ENCODE measurements at regions not wholly inside any gene's neighbourhood (a gene's known extent, or its start where the extent isn't known, plus 50 kb on each side); places are given as distances from the start of the nearest gene placed in this dataset.
"Not testable (repeated sequence)": the region's sequence is repeated elsewhere in the genome, so short reads cannot be mapped to it uniquely, and the experiment has no call there.

DNA sequence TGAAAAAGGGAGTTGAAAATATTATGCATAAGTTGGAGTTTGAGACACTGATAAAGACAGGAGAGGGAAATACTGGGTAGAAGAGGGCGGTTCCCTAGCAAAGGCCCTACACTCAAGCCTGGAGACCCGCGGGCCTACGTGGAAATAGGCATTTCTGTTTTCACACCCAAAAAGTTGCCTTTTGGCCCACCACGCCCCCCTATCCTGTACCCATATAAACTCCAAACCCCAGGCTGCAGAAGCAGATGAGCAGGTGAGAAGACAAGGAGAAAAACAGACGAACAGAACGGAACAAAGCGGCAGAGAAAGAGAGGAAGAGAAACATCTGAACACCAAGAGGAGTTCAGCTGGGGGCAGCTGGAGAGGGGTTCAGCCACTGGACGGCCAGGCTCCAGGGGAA lies 177.9 kb downstream of the GALC start:
- DNase-seq (ENCODE audit: low spot score) = no peak

DNA sequence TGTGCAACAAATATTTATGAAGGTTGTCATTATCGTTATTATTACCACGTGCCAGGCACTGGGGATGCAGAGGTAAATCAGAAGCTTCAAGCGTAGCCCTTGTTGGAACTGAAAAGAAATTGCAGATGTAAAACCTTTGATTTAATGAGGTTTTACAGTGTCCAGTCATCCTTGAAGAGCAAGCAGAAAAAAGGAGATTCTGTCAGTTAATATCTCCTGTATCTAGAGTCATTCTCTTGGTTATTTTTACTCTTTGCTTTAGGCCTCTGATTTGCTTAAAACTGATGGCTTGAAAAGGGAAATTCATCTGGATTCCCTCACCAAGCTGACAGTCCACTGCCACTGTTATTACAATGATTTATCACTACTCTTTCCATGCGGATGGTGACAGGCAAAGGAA lies 179.3 kb downstream of the GALC start:
- no peak for DNase-seq (ENCODE audit: low spot score)

DNA sequence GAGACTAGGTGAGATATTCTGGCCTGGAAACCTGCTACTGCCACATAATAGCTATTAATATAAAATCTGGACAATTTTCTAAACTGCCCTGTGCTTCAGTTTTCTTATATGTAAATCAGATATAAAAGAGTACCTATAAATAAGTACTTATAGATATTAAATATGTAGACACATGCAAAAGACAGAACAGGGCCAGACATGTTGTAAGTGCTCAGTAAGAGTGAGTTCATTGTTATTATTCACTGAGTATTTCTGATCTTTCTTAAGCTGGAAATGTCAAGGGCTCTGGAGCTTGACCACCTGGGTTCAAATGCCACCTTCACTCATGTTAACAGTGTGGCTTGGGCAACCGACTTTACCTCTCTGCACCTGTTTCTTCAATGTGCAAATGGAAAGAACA lies 179.8 kb downstream of the GALC start:
- no peak for DNase-seq (ENCODE audit: low spot score)

DNA sequence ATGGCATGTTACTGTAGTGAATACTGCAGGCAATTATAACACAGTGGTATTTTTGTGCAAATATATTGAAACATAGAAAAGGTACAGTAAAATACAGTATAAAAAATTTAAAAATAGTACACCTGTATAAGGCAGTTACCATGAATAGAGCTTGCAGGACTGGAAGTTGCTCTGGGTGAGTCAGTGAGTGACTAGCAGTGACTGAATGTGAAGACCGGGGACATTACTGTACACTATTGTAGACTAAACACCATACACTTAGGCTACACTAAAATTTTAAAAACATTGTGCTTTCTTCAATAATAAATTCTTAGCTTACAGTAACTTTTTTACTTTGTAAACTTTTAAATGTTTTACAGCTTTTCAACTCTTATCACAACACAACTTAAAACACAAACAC lies 181.7 kb downstream of the GALC start:
- no peak for DNase-seq (ENCODE audit: low spot score)

DNA sequence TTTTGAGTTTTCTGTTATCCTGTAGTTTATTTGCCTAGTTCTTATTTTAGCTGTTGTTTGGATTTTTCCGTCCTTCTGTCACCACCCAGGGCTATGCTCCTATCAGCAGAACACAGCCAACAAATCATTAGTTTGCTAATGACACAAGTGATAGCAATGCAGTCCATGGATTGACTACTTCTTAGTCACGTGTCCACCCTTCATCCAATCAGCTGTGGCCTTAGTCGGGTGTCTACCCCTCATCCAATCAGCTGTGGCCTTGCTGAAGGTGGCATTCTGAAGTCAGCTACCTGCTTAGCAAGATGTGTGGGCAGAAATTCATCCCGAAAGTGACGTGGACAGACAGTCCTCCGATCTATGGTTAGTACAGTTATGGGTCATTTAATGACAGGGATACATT lies 182.3 kb downstream of the GALC start:
- no peak for DNase-seq (ENCODE audit: low spot score)

DNA sequence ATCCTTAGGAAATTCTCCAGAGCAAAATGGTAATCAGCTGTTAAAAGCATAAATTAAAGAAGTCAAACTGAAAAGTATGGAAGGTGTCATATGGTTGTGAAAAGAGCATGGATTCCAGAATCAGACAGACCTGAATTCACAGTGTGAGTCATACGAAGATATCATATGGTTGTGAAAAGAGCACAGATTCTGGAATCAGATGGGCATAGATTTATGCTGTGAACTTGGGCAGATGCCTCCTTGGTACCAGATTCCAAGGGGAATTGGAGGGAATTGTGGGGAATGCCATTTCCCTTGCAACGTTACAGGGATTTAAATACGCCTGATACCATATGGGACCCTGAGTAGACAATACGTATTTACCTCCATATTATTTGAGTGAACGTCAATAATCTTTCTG lies 183.7 kb downstream of the GALC start:
- no peak for DNase-seq (ENCODE audit: low spot score)

DNA sequence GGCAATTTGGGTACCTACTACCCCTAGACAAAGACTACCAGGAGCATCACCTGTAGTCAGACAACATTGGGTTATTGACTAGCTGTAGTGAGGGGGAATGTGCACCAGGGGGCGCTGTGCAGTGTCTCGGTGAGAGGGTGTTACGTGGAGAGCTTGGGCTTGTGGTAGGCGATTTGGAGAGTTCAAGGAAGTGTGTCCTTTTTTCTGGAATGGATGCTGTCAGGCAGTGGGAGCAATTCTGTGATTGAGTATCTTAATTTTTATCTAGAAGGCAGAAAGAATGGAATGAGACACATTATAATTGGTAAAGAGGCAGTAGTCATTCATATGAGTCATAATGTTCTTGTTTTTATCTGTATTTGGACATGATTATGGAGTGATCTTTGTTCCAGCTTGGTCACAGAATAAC lies 187.7 kb downstream of the GALC start:
- no peak for DNase-seq (ENCODE audit: low spot score)

DNA sequence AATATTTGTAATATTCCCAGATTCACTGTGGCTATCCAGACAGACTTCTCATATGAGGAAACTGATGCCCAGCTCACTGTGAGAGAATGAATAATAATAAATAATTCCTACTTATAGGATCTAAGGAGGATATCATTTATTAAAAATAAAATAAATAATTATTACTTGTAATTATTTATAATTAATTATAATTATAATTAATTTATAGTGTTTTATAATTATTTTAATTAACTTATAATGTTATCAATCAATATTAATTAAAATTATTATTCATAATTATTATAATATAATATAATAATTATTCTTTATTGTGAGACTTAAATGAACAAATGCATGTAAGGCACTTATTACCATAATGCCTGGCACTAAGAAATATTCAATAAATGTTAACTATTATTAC lies 192.8 kb downstream of the GALC start:
- DNase-seq (ENCODE audit: low spot score) = no peak

DNA sequence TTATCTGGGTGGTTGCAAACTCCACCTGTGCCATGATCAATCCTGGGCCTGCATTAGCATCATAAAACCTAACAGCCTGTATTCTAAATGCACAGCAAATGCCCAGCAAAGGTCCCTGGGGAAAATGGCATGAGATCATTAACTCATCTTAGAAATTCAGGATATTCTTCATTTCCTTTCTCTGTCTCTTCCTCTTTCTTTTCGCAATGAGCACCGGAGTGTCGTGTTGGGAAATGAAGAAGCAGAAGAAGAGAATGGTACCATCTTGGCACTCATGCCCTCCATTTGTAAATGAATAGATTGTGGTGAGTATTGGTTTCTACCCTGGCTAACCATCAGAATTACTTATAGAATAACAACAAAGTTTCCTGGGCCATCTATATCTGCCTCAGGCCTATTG lies 193.6 kb downstream of the GALC start:
- no peak for DNase-seq (ENCODE audit: low spot score)

DNA sequence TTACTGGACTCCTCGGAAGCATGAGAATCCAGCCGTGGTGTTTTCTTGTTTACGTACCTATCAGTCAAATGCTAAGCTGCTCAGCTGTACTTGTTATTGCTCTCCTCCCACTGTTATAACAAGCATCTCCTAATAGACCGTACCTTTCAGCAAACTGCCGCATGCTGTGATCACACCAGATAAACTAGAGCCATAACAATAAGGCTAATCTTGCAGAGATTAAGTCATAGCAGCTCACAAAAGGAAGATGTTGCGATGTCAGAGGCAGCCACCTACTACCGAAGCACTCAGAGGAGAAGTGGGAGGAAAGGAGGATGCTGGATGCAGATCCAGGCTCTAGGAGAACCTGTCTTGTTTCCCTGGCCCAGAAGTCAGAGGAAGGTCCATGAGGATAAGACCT lies 196.0 kb downstream of the GALC start:
- DNase-seq (ENCODE audit: low spot score) = no peak

DNA sequence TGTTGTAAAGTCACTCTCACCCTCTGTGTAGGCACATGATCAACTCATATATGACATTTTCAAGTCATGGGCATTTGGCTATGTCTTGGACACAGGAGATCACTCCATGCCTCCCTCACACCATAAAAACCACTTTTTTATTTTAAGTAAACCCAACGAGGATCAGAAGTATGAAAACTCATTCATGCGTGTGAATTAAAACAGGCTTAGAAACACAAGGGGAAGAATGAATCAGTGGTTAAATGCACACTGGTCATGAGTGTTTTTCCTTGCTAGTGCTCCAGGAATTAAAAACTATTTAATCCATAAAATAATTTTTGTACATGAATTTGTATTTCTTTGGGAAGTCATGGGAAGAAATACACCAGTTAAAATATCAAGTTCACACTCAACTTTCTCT lies 198.4 kb downstream of the GALC start:
- no peak for DNase-seq (ENCODE audit: low spot score)

DNA sequence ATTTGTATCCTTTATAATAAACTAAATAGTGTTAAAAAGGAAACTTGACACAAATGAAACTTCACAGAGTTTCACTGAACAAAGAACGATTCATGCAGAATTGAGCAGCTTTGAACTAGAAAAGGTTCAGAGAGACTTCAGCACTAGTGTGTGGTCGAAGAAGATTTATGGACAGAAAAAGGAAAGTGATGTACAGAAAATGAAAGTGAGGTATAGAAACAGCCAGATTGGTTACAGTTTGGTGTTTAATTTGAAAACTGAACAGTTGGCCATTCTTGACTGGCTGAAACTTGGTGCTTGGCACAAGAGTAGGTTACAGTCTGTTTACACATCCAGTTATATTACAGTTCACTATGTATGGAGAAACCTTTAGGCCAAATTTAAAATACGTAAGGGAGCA lies 207.1 kb downstream of the GALC start:
- DNase-seq (ENCODE audit: low spot score) = no peak

DNA sequence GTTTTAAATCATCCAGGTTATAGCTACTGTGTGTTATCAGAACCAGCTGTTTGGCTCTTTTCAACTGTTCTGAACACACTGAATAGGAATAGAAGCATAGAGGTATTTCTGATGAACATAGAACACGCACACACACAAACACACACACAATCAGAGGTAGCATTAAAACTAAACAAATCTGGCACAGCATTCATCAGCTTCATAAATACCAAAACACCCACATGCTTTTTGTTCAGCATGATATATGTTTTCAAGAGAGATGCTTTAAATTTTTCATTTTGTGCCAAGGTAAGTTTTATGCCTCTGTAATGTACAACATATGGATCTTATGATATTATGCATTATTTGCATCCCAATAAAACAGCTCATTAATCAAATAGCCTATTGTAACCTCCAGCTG lies 208.6 kb downstream of the GALC start:
- DNase-seq (ENCODE audit: low spot score) = no peak

DNA sequence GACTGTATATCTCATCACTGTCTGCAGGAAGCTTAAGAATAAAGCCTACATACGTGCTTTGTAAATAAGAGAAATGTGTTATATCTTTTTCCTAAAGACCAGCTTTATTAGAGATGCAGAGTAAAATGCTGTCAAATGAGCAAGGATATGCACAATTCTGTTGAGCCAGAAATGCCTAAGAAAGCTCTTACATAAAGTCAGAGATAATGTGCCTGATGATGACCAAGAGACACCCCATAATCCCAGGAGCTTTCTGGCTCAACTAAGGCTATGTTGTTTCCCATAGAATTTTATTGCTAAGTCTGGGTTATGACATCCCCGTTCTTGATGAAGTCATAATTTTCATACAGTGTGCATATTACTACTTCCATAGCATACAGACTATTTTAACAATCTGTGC lies 209.9 kb downstream of the GALC start:
- DNase-seq (ENCODE audit: low spot score) = no peak

DNA sequence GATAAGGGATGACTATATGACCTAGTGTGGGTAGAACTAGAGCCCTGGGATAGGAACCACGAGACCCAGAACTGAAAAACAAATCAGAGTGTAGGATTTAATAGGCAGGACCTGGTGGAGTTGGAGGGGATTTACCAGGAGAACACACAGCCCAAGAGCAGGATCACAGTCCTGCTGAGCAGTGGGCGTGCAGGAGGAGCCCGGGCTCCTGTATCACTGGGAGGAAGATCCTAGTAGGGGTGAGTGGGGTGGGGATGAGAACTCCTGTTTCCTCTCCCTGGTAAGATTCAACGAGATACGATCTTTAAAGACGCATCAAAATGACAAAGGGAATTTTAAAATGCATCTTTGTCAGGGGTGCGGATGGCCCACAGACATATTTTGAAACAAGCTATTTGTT lies 220.1 kb downstream of the GALC start:
- no peak for DNase-seq (ENCODE audit: low spot score)

DNA sequence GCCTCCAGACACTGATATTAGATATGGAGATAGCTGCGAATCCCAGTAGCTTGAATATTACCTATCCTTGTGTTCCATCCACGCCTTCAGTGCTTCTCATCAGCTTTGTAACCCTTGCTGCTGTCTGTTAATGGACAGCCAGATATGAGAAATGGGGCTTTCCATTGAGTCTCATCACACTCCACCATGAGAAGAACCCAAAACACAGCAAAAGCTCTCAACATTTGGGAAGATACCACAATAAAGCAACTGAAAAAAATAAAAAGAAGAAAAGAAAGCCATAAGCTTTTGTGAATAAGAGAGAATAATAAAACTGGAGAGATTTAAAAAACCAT lies 225.4 kb downstream of the GALC start:
- no peak for DNase-seq (ENCODE audit: low spot score)

DNA sequence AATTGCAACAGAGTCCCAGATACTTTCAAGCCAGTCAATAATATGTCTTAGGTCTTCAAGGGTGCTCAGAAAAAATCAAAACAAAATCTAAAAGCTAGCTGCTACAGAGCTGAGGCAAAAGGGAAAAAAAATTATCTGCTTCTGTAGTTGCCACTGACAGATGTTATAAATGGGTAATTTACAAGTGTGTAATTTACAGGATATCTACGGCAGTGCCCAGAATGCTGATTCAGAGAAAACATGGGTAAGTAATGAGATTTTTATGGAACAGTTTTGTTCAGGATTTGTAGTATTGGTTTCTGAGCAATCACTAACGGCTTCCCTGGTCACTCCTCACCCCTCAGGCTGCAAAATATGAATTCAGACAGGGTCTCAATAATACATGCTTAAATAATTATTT lies 234.1 kb downstream of the GALC start:
- no peak for DNase-seq (ENCODE audit: low spot score)

DNA sequence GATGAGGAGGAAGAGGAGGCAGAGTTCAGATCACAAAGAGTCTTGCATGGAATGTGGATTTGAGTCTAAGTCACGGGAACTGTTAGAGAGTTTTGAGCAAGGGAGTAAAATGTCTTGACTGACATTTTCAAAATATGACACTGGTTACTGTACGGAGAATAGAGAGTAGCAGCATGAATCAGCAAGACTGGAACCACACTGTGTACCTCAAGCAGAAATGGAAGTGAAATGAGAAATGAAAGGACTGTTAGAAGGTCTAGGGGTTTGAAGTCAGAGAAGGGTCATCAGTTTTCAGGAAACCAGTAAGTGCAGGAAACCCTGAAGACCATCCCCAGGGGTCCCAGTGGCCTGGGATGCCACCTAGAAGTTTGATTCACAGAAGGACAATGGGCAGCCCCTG lies 236.3 kb downstream of the GALC start:
- no peak for DNase-seq (ENCODE audit: low spot score)

DNA sequence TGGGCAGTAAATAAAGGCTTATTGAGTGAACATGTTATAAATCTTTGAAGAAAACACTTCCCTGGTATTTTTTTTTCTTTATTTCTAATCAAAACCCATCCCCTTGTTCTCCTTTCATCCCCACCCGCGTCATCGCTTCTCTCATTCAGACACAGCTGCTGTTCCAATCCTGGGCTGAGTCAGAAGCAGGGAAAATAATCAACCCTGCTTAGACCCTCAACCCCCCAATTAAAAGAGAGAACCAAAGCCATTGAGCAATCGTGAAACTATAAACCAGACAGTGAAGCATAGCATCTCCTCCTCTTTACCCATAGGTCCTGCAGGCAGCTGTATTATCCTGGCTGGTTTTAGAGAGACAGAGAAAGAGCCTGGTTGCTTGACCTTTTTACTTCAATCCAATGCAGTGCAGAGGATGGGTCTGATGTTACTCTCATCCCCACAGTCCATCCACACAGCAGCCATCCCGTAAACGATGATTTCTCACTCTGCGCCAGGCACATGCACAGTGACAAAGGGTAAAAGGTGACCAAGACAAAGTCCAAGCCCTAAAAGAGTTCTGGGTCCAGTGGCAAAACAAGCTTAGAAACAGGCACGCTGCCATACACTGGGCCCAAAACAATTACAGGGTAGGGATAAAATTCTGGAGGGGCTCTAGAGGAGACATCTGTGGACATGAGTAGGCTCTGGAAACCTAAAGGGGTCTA lies 238.3 kb downstream of the GALC start:
- no peak for DNase-seq (ENCODE audit: low spot score)

DNA sequence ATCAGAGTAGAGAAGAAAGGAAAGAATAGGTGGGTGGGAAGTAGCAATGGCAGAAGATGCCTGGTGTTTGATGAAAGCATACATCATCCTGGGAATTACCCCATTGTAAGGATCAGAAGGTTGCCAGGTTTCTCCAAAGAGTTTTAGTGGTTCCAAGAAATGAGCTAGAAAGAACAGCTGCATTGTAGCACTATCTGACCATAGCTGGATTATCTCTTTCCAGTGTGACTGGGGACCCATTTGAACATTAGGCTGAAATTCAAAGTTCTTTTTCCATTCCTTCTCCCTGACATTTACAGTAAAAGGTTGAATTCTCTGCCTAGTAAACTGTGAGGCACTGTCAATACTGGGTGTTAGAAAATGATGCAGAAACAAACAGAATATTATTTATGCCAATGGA lies 244.4 kb downstream of the GALC start:
- DNase-seq (ENCODE audit: low spot score) = no peak

DNA sequence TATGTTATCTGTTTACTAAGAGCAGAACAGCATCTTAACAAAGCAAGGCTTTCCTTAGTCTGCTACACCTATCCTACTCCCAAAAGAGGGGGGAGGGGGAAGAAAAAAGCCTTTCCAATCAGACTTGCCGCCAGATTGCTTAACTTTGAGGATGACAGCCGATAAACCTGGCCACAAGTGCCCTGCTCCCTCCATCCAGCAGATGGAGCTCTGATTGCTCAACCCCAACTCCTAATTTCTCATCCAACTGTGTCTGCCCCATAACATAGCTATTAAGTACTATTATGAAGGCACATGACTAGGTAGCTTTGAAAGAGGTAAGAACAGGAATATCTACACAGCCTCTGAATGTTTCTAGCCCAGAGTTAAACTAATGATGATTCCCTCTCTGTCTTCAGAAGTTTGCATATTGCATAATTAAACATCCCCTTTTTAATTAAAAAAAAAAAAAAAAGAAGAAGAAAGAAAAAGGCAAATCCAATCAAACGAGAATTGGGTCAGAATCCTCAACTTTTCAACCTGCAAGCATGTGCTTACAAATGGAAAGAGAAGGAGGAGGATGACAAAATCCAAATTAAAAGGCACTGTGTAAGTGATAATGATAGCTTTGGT lies 247.4 kb downstream of the GALC start:
- DNase-seq (ENCODE audit: low spot score) = peak; percentile 58

DNA sequence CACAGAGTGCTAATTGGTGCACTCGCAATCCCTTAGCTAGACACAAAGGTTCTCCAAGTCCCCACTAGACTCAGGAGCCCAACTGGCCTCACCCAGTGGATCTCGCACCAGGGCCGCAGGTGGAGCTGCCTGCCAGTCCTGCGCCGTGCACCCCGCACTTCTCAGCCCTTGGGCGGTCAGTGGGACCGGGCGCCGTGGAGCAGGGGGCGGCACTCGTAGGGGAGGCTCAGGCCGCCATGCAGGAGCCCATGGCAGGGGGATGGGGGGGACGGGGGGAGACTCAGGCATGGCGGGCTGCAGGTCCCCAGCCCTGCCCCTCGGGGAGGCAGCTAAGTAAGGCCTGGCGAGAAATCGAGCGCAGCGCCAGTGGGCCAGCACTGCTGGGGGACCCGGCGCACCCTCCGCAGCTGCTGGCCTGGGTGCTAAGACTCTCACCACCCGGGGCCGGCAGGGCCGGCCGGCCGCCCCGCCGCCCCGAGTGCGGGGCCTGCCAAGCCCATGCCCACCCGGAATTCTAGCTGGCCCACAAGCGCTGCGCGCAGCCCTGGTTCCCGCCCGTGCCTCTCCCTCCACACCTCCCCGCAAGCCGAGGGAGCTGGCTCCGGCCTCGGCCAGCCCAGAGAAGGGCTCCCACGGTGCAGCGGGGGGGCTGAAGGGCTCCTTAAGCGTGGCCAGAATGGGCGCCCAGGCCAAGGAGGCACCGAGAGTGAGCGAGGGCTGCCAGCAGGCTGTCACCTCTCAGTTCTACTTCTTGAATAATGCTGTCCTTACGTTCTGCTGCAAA lies 258.2 kb downstream of the GALC start:
- DNase-seq (ENCODE audit: low spot score) = not testable (repeated sequence)

DNA sequence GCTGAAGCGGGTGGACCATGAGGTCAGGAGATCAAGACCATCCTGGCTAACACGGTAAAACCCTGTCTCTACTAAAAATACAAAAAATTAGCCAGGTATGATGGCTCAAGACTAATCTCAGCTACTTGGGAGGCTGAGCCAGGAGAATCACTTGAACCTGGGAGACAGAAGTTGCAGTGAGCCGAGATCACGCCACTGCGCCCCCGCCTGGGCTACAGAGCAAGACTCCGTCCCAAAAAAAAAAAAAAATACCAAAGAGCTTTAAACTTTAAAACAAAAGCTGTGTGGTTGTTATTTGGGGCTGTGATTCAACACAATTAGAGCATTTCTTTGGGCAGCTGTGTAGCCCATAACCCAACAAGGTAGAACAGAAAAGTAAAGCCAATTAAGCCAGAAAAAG lies 259.9 kb downstream of the GALC start:
- not testable (repeated sequence) for DNase-seq (ENCODE audit: low spot score)

DNA sequence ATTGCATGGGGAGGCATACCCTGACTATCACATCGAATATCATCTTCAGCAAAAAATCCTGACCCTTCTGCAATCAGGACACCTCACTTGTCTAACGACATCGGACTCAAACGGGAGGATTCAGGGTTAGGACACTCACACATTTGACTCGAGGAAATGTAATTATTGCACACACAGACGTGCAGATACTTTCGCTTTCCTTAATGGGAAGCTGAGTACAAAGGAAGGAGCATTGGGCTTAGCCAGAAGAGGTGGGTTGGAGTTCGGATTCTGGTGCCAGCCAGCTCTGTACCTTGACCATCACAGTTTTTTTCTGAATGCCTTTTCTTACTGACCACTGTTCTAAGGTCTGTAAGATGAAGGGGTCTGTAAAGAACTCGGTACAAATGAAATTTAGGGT lies 260.4 kb downstream of the GALC start:
- DNase-seq (ENCODE audit: low spot score) = no peak

Measured in HuH-7.5 (cell line).